ENCODE measurements at regions not wholly inside any gene's neighbourhood (a gene's known extent, or its start where the extent isn't known, plus 50 kb on each side); places are given as distances from the start of the nearest gene placed in this dataset.

GRCh38 chr14:85390236-85390635, 139.7 kb upstream of the FLRT2 start:
- no peak overlapping the region for H3K9ac ChIP-seq (ENCODE audit: low read length in 5 of 5)
- no peaks in the 10 kb centered on the region for H3K9me3 ChIP-seq (ENCODE audit: control insufficient read depth in 5 of 5, low read length in 5 of 5)
- H3K36me3 ChIP-seq (ENCODE audit: control insufficient read depth in 5 of 5, insufficient read depth in 5 of 5, low read length in 5 of 5), result no peaks in the 10 kb centered on the region
- no peaks in the 10 kb centered on the region for H3K4me1 ChIP-seq (ENCODE audit: control insufficient read depth in 5 of 5, insufficient read depth in 5 of 5, low read length in 5 of 5)
- no peak overlapping the region for H3K27ac ChIP-seq (ENCODE audit: low read depth, low read length)
- no peak overlapping the region for H3K4me3 ChIP-seq (ENCODE audit: low read depth in 1 of 5, low read length in 5 of 5)
- H3K27me3 ChIP-seq (ENCODE audit: control insufficient read depth in 5 of 5, insufficient read depth in 4 of 5, low read length in 5 of 5), result no peaks in the 10 kb centered on the region

- H3K9me3 ChIP-seq (ENCODE audit: control insufficient read depth in 5 of 5, low read length in 5 of 5), result no peaks in the 10 kb centered on the region
- H3K4me3 ChIP-seq (ENCODE audit: low read depth in 1 of 5, low read length in 5 of 5), result no peak overlapping the region
- H3K27me3 ChIP-seq (ENCODE audit: control insufficient read depth in 5 of 5, insufficient read depth in 4 of 5, low read length in 5 of 5), result no peaks in the 10 kb centered on the region
- H3K9ac ChIP-seq (ENCODE audit: low read length in 5 of 5), result no peak overlapping the region
- H3K36me3 ChIP-seq (ENCODE audit: control insufficient read depth in 5 of 5, insufficient read depth in 5 of 5, low read length in 5 of 5), result no peaks in the 10 kb centered on the region
- no peaks in the 10 kb centered on the region for H3K4me1 ChIP-seq (ENCODE audit: control insufficient read depth in 5 of 5, insufficient read depth in 5 of 5, low read length in 5 of 5)
- H3K27ac ChIP-seq (ENCODE audit: low read depth, low read length), result no peak overlapping the region
These were observed 138.5 kb upstream of the FLRT2 start for GRCh38 chr14:85391455-85391854.

DNA sequence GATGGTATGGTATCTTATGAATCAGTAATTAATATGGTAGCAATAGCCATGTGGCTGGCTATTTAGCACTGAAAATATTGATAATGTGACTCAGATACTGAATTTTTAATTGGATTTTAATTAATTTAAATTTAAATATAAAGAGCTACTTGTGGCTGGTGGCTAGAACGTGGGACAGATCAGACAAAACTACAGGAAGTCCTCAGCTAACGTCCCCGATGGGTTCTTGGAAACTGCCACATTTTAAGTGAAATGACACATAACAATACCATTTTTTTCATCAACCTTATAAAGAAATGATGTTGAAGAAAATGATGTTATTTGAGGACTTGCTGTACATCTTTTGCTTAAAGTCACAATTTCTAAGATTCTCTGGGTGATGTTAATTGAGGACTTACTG, 138.1 kb upstream of the FLRT2 start:
- Histone ChIP-seq H3K27ac (ENCODE audit: low read depth, low read length) (no peak overlapping the region), H3K9me3 (ENCODE audit: control insufficient read depth in 5 of 5, low read length in 5 of 5) (no peaks in the 10 kb centered on the region), H3K4me1 (ENCODE audit: control insufficient read depth in 5 of 5, insufficient read depth in 5 of 5, low read length in 5 of 5) (no peaks in the 10 kb centered on the region), H3K27me3 (ENCODE audit: control insufficient read depth in 5 of 5, insufficient read depth in 4 of 5, low read length in 5 of 5) (no peaks in the 10 kb centered on the region), H3K4me3 (ENCODE audit: low read depth in 1 of 5, low read length in 5 of 5) (no peak overlapping the region), H3K36me3 (ENCODE audit: control insufficient read depth in 5 of 5, insufficient read depth in 5 of 5, low read length in 5 of 5) (no peaks in the 10 kb centered on the region), H3K9ac (ENCODE audit: low read length in 5 of 5) (no peak overlapping the region)

DNA sequence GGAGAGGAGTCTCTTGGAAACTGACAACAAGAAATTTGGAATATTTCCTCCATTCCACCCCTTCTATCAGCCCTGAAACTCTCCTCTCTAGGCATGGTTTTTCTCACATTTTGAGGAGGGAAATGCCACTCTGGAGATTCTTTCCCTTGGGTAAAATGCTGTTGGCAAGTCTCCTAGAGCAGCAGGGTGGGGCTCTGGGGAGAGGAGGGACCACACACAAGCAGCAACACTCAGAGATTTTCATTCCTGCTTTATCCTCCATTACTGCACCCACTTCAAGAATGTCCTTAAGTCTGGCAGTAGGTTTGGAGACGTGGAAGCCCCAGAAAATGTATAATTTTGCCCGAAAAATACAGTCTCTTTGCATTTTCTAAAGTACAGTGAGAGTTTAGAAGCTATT, 130.8 kb upstream of the FLRT2 start:
- Histone ChIP-seq H3K9ac (ENCODE audit: low read length in 5 of 5) (no peak overlapping the region), H3K4me3 (ENCODE audit: low read depth in 1 of 5, low read length in 5 of 5) (no peak overlapping the region), H3K9me3 (ENCODE audit: control insufficient read depth in 5 of 5, low read length in 5 of 5) (no peaks in the 10 kb centered on the region), H3K4me1 (ENCODE audit: control insufficient read depth in 5 of 5, insufficient read depth in 5 of 5, low read length in 5 of 5) (peaks cover 0 to 5% (median 3%) of the 10 kb centered on the region in 5 donors), H3K27ac (ENCODE audit: low read depth, low read length) (no peak overlapping the region), H3K36me3 (ENCODE audit: control insufficient read depth in 5 of 5, insufficient read depth in 5 of 5, low read length in 5 of 5) (no peaks in the 10 kb centered on the region), H3K27me3 (ENCODE audit: control insufficient read depth in 5 of 5, insufficient read depth in 4 of 5, low read length in 5 of 5) (no peaks in the 10 kb centered on the region)

- H3K27ac ChIP-seq (ENCODE audit: low read depth, low read length), result no peak overlapping the region
- H3K9me3 ChIP-seq (ENCODE audit: control insufficient read depth in 5 of 5, low read length in 5 of 5), result no peaks in the 10 kb centered on the region
- H3K9ac ChIP-seq (ENCODE audit: low read length in 5 of 5), result no peak overlapping the region
- peaks cover 0 to 5% (median 3%) of the 10 kb centered on the region in 5 donors for H3K4me1 ChIP-seq (ENCODE audit: control insufficient read depth in 5 of 5, insufficient read depth in 5 of 5, low read length in 5 of 5)
- H3K36me3 ChIP-seq (ENCODE audit: control insufficient read depth in 5 of 5, insufficient read depth in 5 of 5, low read length in 5 of 5), result no peaks in the 10 kb centered on the region
- no peaks in the 10 kb centered on the region for H3K27me3 ChIP-seq (ENCODE audit: control insufficient read depth in 5 of 5, insufficient read depth in 4 of 5, low read length in 5 of 5)
- H3K4me3 ChIP-seq (ENCODE audit: low read depth in 1 of 5, low read length in 5 of 5), result no peak overlapping the region
These were observed 129.3 kb upstream of the FLRT2 start for GRCh38 chr14:85400678-85401077.

DNA sequence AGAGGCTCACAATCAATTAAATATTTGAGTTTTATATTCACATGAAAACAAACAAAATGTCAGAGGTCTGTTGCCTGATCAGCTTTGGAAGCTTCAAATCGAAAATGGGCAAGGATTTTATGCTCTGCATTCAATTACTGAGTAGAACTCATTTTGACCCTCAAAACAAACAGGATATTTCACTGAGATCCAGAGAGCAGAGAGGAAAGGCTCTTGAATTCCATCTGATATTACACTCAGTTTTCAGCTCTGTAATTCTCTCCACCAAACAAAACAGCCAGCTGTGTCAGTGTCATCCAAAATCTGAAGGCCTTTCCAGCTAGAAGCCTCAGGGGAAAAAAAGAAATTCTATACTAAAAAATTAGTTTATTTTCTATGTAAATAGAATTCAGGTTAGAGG, 128.6 kb upstream of the FLRT2 start:
- H3K9me3 ChIP-seq (ENCODE audit: control insufficient read depth in 5 of 5, low read length in 5 of 5), result no peaks in the 10 kb centered on the region
- no peak overlapping the region for H3K4me3 ChIP-seq (ENCODE audit: low read depth in 1 of 5, low read length in 5 of 5)
- H3K27ac ChIP-seq (ENCODE audit: low read depth, low read length), result no peak overlapping the region
- peaks cover 0 to 5% (median 3%) of the 10 kb centered on the region in 5 donors for H3K4me1 ChIP-seq (ENCODE audit: control insufficient read depth in 5 of 5, insufficient read depth in 5 of 5, low read length in 5 of 5)
- H3K9ac ChIP-seq (ENCODE audit: low read length in 5 of 5), result no peak overlapping the region
- H3K27me3 ChIP-seq (ENCODE audit: control insufficient read depth in 5 of 5, insufficient read depth in 4 of 5, low read length in 5 of 5), result no peaks in the 10 kb centered on the region
- H3K36me3 ChIP-seq (ENCODE audit: control insufficient read depth in 5 of 5, insufficient read depth in 5 of 5, low read length in 5 of 5), result no peaks in the 10 kb centered on the region

DNA sequence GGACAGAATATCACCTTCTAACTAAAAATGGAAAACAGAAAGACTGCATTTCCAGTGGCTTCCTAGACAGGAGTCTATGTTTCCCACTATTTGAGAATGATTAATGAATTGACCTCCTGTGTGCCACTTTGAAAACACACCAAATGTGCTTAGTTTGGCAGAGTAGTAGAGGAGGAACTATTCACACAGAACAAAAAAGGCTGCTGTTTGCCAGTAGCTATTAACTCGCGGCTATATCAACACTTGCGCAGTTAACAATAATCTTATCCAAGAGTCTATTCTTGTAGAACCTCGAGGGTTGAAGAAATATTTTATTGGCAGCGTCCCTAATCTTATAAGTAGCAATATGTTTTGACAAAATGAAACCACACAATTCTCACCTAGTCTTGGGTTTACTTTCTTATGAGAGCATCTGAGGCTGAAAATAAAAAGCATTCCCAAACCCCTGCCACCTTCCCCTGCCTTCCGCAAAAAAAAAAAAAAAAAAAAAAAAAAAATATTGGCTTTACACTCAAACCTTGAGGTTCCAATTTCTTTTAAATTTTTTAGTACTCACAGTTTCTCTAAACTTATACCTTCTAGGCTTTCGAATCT, 127.3 kb upstream of the FLRT2 start:
- Histone ChIP-seq H3K4me1 (ENCODE audit: control insufficient read depth in 5 of 5, insufficient read depth in 5 of 5, low read length in 5 of 5) (peaks cover 0 to 5% (median 3%) of the 10 kb centered on the region in 5 donors), H3K27me3 (ENCODE audit: control insufficient read depth in 5 of 5, insufficient read depth in 4 of 5, low read length in 5 of 5) (no peaks in the 10 kb centered on the region), H3K9ac (ENCODE audit: low read length in 5 of 5) (no peak overlapping the region), H3K36me3 (ENCODE audit: control insufficient read depth in 5 of 5, insufficient read depth in 5 of 5, low read length in 5 of 5) (no peaks in the 10 kb centered on the region), H3K27ac (ENCODE audit: low read depth, low read length) (no peak overlapping the region), H3K4me3 (ENCODE audit: low read depth in 1 of 5, low read length in 5 of 5) (no peak overlapping the region), H3K9me3 (ENCODE audit: control insufficient read depth in 5 of 5, low read length in 5 of 5) (no peaks in the 10 kb centered on the region)

- H3K4me3 ChIP-seq (ENCODE audit: low read depth in 1 of 5, low read length in 5 of 5), result no peak overlapping the region
- no peak overlapping the region for H3K9ac ChIP-seq (ENCODE audit: low read length in 5 of 5)
These were observed 120.3 kb upstream of the FLRT2 start for GRCh38 chr14:85409481-85410210.

DNA sequence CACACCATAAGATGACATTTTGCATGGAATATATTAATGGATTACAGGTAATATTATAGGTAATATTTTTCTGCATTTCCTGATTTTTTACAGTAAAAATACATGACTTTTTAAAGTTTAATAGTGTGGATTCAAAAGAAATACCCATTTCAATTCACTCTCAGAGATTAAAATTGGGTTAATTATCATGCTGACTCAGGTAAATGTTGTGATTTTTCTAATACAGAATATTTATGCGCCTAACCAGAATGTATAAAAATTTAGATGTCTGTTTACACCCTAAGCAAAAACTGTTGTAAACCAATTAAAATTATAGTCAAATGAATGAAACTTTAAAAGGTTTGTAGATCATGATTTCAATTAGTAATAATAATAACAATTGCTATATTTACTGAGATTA, 117.2 kb upstream of the FLRT2 start:
- Histone ChIP-seq H3K4me1 (ENCODE audit: control insufficient read depth in 5 of 5, insufficient read depth in 5 of 5, low read length in 5 of 5) (peaks cover 0 to 9% (median 4%) of the 10 kb centered on the region in 5 donors), H3K27ac (ENCODE audit: low read depth, low read length) (no peak overlapping the region), H3K9ac (ENCODE audit: low read length in 5 of 5) (no peak overlapping the region), H3K9me3 (ENCODE audit: control insufficient read depth in 5 of 5, low read length in 5 of 5) (no peaks in the 10 kb centered on the region), H3K4me3 (ENCODE audit: low read depth in 1 of 5, low read length in 5 of 5) (no peak overlapping the region), H3K36me3 (ENCODE audit: control insufficient read depth in 5 of 5, insufficient read depth in 5 of 5, low read length in 5 of 5) (no peaks in the 10 kb centered on the region), H3K27me3 (ENCODE audit: control insufficient read depth in 5 of 5, insufficient read depth in 4 of 5, low read length in 5 of 5) (no peaks in the 10 kb centered on the region)

More at GRCh38 chr14:85409481-85410210, 120.3 kb upstream of the FLRT2 start:
- Histone ChIP-seq H3K4me1 (ENCODE audit: control insufficient read depth in 5 of 5, insufficient read depth in 5 of 5, low read length in 5 of 5) (no peaks in the 10 kb centered on the region), H3K36me3 (ENCODE audit: control insufficient read depth in 5 of 5, insufficient read depth in 5 of 5, low read length in 5 of 5) (no peaks in the 10 kb centered on the region), H3K9me3 (ENCODE audit: control insufficient read depth in 5 of 5, low read length in 5 of 5) (no peaks in the 10 kb centered on the region), H3K27ac (ENCODE audit: low read depth, low read length) (no peak overlapping the region), H3K27me3 (ENCODE audit: control insufficient read depth in 5 of 5, insufficient read depth in 4 of 5, low read length in 5 of 5) (no peaks in the 10 kb centered on the region)

DNA sequence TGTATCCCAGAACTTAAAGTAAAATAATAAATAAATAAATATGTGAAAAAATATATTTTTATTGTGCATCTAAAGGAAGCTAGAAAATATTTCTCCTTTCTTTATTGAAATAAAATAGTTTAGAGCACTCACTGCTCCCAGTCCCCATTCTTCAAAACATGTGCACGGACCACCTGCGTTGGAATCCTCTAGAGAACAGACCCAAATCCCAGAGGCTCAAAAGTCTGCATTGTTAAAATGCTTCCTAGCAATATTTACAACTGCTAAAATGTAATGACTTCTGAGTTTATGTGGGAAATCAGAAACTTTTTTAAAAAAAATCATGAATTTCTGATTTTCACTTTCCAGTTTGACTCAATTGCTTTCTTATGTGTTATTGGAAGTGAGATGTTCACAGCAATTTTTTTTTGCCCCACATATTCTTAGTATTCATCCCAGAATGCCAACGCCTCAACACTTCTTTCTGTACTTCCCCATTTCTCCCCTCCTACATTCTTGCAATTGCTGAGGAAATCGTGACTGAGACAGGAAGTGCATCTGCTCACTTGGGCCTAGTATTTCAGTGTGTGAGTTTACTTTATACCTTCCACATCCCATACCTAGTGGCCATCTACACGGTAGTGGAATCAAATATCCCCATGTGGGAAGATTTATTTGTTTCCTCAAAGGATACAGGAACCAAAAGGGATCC, 116.0 kb upstream of the FLRT2 start:
- Histone ChIP-seq H3K36me3 (ENCODE audit: control insufficient read depth in 5 of 5, insufficient read depth in 5 of 5, low read length in 5 of 5) (no peaks in the 10 kb centered on the region), H3K9me3 (ENCODE audit: control insufficient read depth in 5 of 5, low read length in 5 of 5) (no peaks in the 10 kb centered on the region), H3K9ac (ENCODE audit: low read length in 5 of 5) (no peak overlapping the region), H3K4me1 (ENCODE audit: control insufficient read depth in 5 of 5, insufficient read depth in 5 of 5, low read length in 5 of 5) (peaks cover 0 to 13% (median 4%) of the 10 kb centered on the region in 5 donors), H3K27me3 (ENCODE audit: control insufficient read depth in 5 of 5, insufficient read depth in 4 of 5, low read length in 5 of 5) (no peaks in the 10 kb centered on the region), H3K4me3 (ENCODE audit: low read depth in 1 of 5, low read length in 5 of 5) (no peak overlapping the region), H3K27ac (ENCODE audit: low read depth, low read length) (no peak overlapping the region)
